ENCODE measurements at regions not wholly inside any gene's neighbourhood (a gene's known extent, or its start where the extent isn't known, plus 50 kb on each side); places are given as distances from the start of the nearest gene placed in this dataset.

- Histone ChIP-seq H3K9me3 (peaks cover 0 to 7% (median 0%) of the 10 kb centered on the region in 3 donors), H3K27me3 (no peaks in the 10 kb centered on the region), H3K4me1 (no peaks in the 10 kb centered on the region), H3K4me3 (no peak overlapping the region), H3K36me3 (no peaks in the 10 kb centered on the region), H3K27ac (no peak overlapping the region)
- intact Hi-C loops (cut with DNase I), result no loop called here
- no peak for TF ChIP-seq CTCF (IDR thresholded peaks at IDR 0.05)
- TF ChIP-seq POLR2A (IDR thresholded peaks at IDR 0.05), result no peak
- DNase-seq, result no peak
- 83% methylated on average over 1 of the region's 6 CpGs; no CpG with 5 or more reads in 1 of the 2 donors for WGBS, 2 donors
Observed at GRCh38 chr13:65085977-65086376, 2144.2 kb downstream of the PCDH9 start.

- Histone ChIP-seq H3K4me1 (no peaks in the 10 kb centered on the region), H3K36me3 (no peaks in the 10 kb centered on the region), H3K9me3 (no peaks in the 10 kb centered on the region), H3K4me3 (no peak overlapping the region), H3K27ac (no peak overlapping the region), H3K27me3 (no peaks in the 10 kb centered on the region)
- 47 to 65% methylated on average over 5 of the region's 5 CpGs for WGBS, 2 donors
- intact Hi-C loops (cut with DNase I), result no loop called here
- DNase-seq, result no peak
- no peak for TF ChIP-seq POLR2A (IDR thresholded peaks at IDR 0.05)
- no peak for TF ChIP-seq CTCF (IDR thresholded peaks at IDR 0.05)
Observed at GRCh38 chr13:65074248-65074647, 2155.9 kb downstream of the PCDH9 start.

- intact Hi-C loops (cut with DNase I), result no loop called here
- WGBS, 2 donors, result 65 to 75% methylated on average over 4 of the region's 4 CpGs
- TF ChIP-seq POLR2A (IDR thresholded peaks at IDR 0.05) (no peak), CTCF (IDR thresholded peaks at IDR 0.05) (no peak)
Observed at GRCh38 chr13:65064967-65065366, 2165.2 kb downstream of the PCDH9 start.

GRCh38 chr13:65063753-65064152 lies 2166.4 kb downstream of the PCDH9 start:
- no peak for TF ChIP-seq POLR2A (IDR thresholded peaks at IDR 0.05)
- no peak for TF ChIP-seq CTCF (IDR thresholded peaks at IDR 0.05)
- Histone ChIP-seq H3K27me3 (no peaks in the 10 kb centered on the region), H3K9me3 (no peaks in the 10 kb centered on the region), H3K4me1 (no peaks in the 10 kb centered on the region), H3K36me3 (no peaks in the 10 kb centered on the region), H3K4me3 (no peak overlapping the region), H3K27ac (no peak overlapping the region)
- intact Hi-C loops (cut with DNase I), result no loop called here
- WGBS, 2 donors, result 8% methylated on average over 2 of the region's 2 CpGs; no CpG with 5 or more reads in 1 of the 2 donors
- no peak for DNase-seq

More at GRCh38 chr13:65064967-65065366, 2165.2 kb downstream of the PCDH9 start:
- no peaks in the 10 kb centered on the region for H3K27me3 ChIP-seq
- no peaks in the 10 kb centered on the region for H3K4me1 ChIP-seq
- no peak overlapping the region for H3K27ac ChIP-seq
- H3K36me3 ChIP-seq, result no peaks in the 10 kb centered on the region
- H3K9me3 ChIP-seq, result no peaks in the 10 kb centered on the region
- no peak for DNase-seq
- no peak overlapping the region for H3K4me3 ChIP-seq

- Histone ChIP-seq H3K4me3 (no peak overlapping the region), H3K9me3 (no peaks in the 10 kb centered on the region), H3K4me1 (no peaks in the 10 kb centered on the region), H3K27me3 (no peaks in the 10 kb centered on the region), H3K36me3 (no peaks in the 10 kb centered on the region), H3K27ac (no peak overlapping the region)
- TF ChIP-seq POLR2A (IDR thresholded peaks at IDR 0.05) (no peak), CTCF (IDR thresholded peaks at IDR 0.05) (no peak)
- 34 to 50% methylated on average over 3 of the region's 3 CpGs for WGBS, 2 donors
- intact Hi-C loops (cut with DNase I), result no loop called here
- no peak for DNase-seq
Observed at GRCh38 chr13:65057986-65058385, 2172.2 kb downstream of the PCDH9 start.
